Left cardiac atrium (tissue), 4 donors: ENCODE measurements at regions not wholly inside any gene's neighbourhood (a gene's known extent, or its start where the extent isn't known, plus 50 kb on each side); places are given as distances from the start of the nearest gene placed in this dataset.
"Not testable (repeated sequence)": the region's sequence is repeated elsewhere in the genome, so short reads cannot be mapped to it uniquely, and the experiment has no call there.

Experiments used
- ATAC-seq, 2 donors: fragments of 200-7000 bp; cut with Tn5 transposase; one replicate each; pipeline ENCODE4 v1.9.1; 2020; ENCODE audit warnings: mild to moderate bottlenecking in 2 of 2, moderate library complexity in 2 of 2
- DNase-seq: peaks from one replicate; pipeline ENCODE4 v3.0.0-alpha.2; 2020
- intact Hi-C, 2 donors: fragments of 100-400 bp; cut with DNase I; formaldehyde crosslinking; loops; one replicate each; pipeline versions ENCODE4 v1.14.1 to v1.15.1; 2022 to 2023
- donor health status: DM: no; HTN: yes; CAD: no.
- donor health status: DM: no; HTN: yes; CAD: no; lungs with severe emphysema.
- donor health status: DM: yes; HTN: yes; CAD: no.
- donor health status: Dilated cardiomyopathy.

- DNase-seq, intact Hi-C loops, ATAC-seq: not testable (repeated sequence)
Measured at GRCh38 chr21:17219050-17219449, 293.8 kb upstream of the CXADR start.

DNA sequence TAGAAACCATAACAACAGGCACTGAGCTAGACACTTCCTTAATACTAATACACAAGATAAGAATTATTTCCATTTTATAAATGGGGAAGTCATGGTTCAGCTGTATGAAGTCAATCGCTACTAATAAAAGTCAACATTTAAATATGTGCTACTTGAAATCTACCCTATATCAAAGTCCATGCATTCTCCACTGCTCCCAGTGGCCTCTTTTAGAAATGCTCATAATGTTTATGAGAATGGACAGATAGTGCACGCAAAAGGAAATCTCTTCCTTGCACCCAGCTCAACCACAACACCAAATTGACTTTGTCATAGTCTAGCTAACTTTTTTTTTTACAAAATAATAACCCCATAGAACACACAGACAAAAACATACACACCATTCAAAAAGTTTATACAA is 281.7 kb upstream of the CXADR start:
- intact Hi-C loops = no loop called here
- DNase-seq = no peak
- no peak for ATAC-seq

DNA sequence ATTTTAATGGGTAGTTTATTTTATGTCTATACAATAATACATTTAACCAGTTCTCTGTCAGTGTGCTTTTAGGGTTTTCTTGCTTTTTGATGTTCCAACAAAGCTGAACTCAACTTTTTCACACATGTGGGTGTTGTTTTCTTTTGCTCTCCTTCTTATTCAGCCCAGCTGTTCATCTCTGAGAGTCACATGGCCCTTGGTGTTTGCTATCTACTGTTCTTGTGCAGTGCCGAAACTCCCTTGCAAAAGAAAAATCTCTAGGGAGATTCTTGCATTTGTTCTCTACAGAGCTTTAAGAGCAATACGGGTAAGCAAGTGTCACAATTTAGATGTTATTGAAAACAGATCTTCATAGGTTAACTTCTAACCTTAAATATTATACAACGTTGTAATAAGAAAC is 281.1 kb upstream of the CXADR start:
- DNase-seq (no peak), ATAC-seq (peak; percentile 73 to 86)
- intact Hi-C loops = no loop called here

DNA sequence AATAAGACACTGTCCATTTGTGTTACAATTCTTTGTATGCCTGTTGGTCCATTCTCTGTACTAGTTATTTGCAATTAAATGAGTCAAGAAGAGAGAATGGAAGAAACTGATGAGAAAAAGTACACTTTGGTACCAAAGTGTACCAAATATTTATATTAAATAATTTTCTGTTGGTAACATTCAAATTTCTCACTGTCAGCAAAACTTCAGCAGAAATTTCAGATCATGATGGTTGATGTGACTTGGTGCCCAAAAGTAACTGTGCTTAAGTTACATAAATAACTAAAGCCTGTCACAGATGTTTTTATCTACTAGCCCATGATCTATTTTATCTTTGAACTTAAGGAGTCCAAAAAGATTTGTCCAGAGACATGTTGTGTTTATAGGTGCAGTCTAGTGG is 274.4 kb upstream of the CXADR start:
- no peak for ATAC-seq
- no peak for DNase-seq
- intact Hi-C loops = no loop called here

DNA sequence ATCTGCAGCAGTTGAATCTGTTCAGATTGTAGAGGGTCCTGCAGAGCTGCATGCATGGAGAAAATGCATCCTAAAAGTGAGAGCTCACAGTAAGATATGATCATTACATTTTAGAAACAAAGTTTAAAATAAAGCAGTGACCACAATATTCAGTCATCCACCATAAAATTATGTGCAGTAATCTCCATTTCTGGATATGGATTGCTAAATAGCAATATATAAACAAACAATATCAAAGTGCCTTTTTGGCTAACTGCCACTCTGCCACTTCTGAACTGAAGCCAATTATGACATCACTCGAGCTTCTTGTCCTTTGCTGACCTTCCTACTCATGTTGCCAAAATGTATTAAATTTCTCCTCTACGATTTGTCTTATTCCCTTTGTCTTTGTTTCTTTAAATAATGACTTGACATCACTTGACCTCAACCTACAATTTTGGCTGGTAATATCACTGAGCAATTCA is 262.0 kb upstream of the CXADR start:
- intact Hi-C loops = no loop called here
- ATAC-seq (no peak), DNase-seq (no peak)

DNA sequence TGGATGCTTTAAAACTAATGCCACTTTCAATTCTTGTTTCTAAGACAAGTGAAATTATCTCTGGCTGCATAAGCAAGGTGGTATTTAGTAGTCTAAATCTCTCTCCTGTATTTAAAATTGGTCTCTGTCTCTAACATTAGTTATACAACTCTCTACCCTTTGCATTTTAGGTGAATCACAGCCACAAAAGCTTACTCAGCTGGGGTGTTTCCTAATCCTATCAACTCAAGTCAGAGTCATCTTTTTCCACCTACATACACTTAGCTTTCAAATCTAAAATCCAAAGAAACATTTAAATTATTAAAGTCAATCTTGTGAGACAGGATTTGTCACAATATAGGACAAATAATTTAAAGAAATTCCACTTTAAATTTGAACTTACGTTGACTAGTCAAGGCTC is 255.1 kb upstream of the CXADR start:
- intact Hi-C loops = no loop called here

DNA sequence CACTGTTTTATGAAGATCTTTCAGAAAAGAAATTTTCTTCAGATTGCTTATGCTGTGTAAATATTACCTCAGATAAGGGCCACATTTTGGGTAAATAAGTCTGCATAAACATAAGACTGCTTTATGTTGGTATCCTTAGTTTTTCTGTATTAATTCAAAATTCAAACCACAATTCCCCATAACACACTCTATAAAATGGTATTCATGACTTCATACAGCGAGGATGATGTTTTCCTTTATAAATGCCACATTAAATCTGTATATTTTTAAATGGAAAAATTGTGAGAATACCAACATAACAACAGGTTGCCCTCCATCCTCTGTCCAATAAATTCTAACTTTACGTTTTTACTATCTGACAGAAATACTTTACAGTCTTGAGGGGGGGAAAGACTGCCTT is 248.7 kb upstream of the CXADR start:
- ATAC-seq (no peak), DNase-seq (no peak)
- intact Hi-C loops = loop anchor here in 1 of 2 donors (10.0 kb wide), 1 partner anchor 1179 kb away; no protein-coding TSS in a partner anchor

More for the DNA sequence above, 255.1 kb upstream of the CXADR start:
- DNase-seq = no peak
- ATAC-seq = no peak

- no peak for DNase-seq
- ATAC-seq = no peak
- intact Hi-C loops = loop anchor here in 1 of 2 donors (5.0 to 10.0 kb wide), 2 partner anchors 327 to 1185 kb away; no protein-coding TSS in a partner anchor
Measured at GRCh38 chr21:17269760-17270159, 243.1 kb upstream of the CXADR start.

DNA sequence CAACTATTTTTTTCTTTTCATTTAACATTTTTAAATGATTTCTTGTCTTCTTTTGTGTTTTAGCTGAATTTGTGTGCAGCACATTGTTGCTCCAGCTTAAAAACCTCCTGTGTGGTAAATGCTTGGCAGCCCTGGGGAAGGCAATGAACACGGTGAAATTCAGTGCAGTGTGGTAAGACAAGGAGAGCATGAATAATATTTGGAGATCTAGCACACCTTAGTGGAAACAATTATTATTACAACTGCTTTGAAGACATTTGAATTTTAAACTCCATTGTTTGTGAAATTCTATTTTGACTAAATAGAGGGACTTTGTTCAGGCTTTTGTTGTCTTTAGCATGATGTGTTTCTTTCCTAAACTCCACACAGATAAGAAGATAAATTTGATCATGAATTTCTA is 242.6 kb upstream of the CXADR start:
- intact Hi-C loops = no loop called here
- ATAC-seq (peak; percentile 85 to 92), DNase-seq (peak; percentile 43)

- DNase-seq (no peak), ATAC-seq (no peak)
- intact Hi-C loops = no loop called here
Measured at GRCh38 chr21:17279663-17280062, 233.2 kb upstream of the CXADR start.

- DNase-seq, ATAC-seq, intact Hi-C loops: not testable (repeated sequence)
Measured at GRCh38 chr21:17293016-17293562, 219.8 kb upstream of the CXADR start.

DNA sequence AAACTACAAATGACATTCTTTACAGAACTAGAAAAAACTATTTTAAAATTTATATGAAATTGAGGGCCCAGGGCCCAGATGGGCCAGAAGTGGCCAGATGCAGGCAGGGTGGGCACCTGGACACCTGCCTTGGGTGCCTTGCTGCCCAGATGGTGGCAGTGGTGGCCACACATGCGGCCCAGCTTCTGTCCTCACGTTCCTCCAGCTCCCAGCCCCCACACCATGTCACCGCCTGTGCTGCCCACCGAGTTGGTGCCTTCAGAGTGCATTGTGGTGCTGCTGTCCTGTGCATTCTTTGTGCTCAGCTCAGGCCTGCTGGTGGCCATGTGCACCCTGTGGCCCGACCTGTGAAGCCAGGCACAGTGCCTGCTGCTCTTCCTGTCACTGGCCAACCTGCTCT is 216.8 kb upstream of the CXADR start:
- ATAC-seq (no peak), DNase-seq (no peak)
- intact Hi-C loops = no loop called here

DNA sequence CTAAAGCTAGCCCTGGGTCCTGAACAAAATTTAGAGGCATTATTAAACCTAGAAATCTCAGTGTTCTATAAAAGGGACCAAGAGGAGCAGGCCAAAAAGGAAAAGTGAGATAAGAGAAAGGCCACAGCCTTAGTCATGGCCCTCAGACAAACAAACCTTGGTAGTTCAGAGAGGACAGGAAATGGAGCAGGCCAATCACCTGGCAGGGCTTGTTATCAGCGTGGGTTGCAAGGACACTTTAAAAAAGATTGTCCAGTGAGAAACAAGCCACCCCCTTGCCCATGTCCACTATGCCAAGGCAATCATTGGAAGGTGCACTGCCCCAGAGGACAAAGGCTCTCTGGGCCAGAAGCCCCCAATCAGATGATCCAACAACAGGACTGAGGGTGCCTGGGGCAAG is 213.3 kb upstream of the CXADR start:
- intact Hi-C loops, ATAC-seq, DNase-seq: not testable (repeated sequence)

DNA sequence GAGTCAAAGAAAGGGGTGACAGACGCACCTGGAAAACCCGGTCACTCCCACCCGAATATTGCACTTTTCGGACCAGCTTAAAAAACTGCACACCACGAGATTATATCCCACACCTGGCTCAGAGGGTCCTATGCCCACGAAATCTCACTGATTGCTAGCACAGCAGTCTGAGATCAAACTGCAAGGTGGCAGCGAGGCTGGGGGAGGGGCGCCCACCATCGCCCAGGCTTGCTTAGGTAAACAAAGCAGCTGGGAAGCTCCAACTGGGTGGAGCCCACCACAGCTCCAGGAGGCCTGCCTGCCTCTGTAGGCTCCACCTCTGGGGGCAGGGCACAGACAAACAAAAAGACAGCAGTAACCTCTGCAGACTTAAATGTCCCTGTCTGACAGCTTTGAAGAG is 185.1 kb upstream of the CXADR start:
- DNase-seq, intact Hi-C loops, ATAC-seq: not testable (repeated sequence)

GRCh38 chr21:17334484-17334883 is 178.4 kb upstream of the CXADR start:
- ATAC-seq (no peak), DNase-seq (no peak)
- intact Hi-C loops = no loop called here

- intact Hi-C loops = no loop called here
Measured at GRCh38 chr21:17340081-17340480, 172.8 kb upstream of the CXADR start.

DNA sequence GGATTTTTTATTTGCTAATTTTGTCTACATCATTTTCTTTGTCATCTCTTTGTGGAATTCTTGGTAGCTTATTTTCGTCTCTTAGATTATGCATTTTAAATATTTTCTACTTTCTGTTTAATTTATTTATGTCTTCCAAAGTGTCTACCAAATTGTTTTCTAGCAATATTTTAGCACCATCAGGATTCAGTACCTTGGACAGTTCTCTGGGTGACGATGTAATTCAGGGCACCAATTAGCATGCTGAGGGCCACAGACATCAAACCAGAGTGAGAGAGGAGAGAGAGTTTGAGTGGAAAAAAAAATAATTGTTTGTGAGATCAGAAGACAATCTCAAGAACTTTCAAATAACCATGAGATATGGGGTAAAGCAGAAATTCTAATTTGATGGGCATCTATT is 169.8 kb upstream of the CXADR start:
- ATAC-seq (no peak), DNase-seq (no peak)
- intact Hi-C loops = no loop called here

More at GRCh38 chr21:17340081-17340480, 172.8 kb upstream of the CXADR start:
- DNase-seq (no peak), ATAC-seq (no peak)

DNA sequence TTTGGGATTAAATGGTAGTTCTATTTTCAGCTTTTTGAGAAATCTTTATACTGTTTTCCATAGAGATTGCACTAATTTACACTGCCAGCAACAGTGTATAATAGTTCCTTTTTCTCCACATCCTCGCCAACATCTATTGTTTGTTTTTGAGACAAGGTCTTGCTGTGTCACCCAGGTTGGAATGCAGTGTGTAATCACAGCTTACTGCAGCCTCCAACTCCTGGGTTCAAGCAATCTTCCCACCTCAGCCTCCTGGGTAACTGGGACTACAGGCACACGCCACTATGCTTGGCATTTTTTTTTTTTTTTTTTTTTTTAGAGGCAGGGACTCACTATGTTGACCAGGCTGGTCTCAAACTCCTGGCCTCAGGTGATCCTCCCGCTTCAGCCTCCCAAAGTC is 164.5 kb upstream of the CXADR start:
- ATAC-seq (no peak), DNase-seq (no peak)
- intact Hi-C loops = no loop called here

- intact Hi-C loops = no loop called here
- DNase-seq = no peak
- no peak for ATAC-seq
Measured at GRCh38 chr21:17348849-17349248, 164.0 kb upstream of the CXADR start.

GRCh38 chr21:17351766-17352165 is 161.1 kb upstream of the CXADR start:
- DNase-seq (no peak), ATAC-seq (no peak)
- intact Hi-C loops = no loop called here

- no peak for ATAC-seq
- intact Hi-C loops = no loop called here
- DNase-seq = no peak
Measured at GRCh38 chr21:17352996-17353655, 159.7 kb upstream of the CXADR start.
